GM19043 (cell line): ENCODE measurements at regions not wholly inside any gene's neighbourhood (a gene's known extent, or its start where the extent isn't known, plus 50 kb on each side); places are given as distances from the start of the nearest gene placed in this dataset.
"Not testable (repeated sequence)": the region's sequence is repeated elsewhere in the genome, so short reads cannot be mapped to it uniquely, and the experiment has no call there.

ENCODE experiments used
- ATAC-seq: cut with Tn5 transposase; IDR thresholded peaks from one replicate; pipeline ENCODE4 v1.9.1; 2021; ENCODE audit warnings: low read depth; ENCODE audit not compliant: unreplicated experiment

DNA sequence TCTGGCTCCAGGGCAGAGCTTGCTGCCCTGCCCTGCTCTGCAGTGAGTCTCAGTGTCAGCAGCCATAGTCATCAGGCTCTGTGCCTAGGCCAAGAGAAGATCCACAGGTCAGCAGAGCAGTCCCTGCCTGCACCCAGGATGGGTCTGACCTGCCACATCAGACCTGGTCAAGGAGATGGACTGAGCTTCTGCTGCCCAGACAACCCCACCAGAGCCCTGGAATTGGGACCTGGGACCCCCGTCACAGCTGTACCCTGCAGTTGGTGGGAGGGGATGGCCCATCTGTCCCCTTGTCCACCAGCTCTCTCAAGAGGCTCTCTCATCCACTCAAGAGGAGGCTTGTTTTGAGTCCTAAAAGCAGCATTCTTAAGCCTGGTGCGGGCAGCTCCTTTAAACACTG is 142.6 kb downstream of the TFCP2L1 start:
- no peak for ATAC-seq

DNA sequence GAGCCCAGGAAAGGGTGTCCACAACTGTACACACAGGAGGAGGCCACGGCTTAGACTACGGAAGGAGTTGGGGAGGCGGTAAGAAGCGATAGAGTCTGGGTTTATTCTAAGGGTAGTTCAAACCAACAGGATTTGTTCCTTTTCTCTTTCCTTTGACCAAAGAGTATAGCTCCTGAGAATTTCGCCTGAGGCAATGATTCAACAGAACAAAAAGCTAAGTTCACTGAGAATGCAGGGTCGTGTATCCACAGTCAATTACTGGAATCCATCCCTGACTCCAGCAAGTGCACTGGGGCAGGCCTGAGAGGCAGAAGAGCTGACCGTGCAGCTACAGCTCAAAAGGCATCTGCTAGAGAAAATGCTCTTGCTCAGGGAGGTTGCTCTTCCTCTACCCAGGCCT is 140.9 kb downstream of the TFCP2L1 start:
- ATAC-seq: no peak

DNA sequence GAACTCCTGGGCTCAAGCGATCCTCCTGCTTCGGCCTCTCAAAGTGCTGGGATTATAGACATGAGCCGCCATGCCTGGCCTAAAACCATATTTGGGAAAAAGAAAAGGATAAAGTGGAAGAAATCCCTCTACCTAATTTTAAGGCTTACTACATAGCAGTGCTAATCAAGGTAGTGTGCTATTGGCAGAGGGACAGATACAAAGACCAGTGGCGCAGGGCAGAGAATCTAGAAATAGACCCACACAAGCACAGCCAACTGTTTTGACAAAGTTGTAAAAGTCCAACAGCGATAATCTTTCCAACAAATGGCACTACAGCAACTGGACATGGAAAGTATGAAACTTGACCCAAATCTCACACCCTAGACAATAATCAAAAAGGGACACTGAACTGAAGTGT is 138.4 kb downstream of the TFCP2L1 start:
- ATAC-seq: no peak

DNA sequence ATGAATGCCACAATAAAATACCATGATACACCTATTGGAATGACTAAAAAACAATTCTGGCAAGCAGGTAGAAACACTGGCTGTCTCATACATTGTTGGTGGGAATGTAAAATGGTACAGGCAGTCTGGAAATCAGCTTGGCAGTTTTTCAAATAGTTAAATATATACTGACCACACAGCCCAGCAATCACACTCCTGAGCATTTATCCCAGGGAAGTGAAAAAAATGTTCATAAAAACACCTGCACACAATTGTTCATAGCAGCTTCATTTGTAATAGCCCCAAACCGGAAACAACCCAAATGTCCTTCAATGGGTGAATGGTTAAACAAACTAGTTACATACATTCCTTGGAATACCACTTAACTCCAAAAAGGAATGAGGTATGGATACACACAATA is 137.2 kb downstream of the TFCP2L1 start:
- no peak for ATAC-seq

DNA sequence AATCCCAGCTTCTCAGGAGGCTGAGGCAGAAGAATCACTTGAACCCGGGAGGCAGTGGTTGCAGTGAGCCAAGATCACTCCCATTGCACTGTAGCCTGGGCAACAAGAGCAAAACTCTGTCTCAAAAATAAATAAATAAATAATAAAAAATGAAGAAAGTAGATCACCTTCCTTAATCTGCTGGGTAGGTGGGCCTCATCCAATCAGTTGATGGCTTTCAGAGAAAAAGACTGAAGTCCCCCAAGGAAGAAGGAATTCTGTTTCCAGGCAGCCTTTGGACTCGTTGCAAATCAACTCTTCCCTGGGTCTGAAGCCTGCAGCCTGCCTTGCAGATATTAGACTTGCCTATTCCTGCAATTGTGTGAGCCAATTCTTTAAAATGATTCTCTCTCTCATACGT is 136.5 kb downstream of the TFCP2L1 start:
- ATAC-seq: no peak

DNA sequence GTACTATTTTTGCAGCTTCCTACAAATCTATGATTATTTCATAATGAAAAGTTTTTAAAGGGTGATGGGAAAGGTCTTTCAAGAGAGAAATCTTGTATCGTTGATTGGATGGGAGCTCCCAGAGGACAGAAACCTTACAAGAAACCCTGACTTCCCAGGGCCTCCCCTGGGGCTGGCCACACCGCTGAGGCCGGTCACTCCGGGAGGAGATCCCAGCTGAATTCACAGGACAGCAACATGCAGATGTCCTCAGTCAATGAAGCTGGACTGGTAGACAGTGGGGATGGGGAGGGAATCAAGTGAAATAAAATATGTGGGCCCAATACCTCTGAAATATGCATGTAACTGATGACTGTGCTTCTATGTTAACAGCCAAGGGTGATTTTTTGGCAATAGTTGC is 135.6 kb downstream of the TFCP2L1 start:
- no peak for ATAC-seq

DNA sequence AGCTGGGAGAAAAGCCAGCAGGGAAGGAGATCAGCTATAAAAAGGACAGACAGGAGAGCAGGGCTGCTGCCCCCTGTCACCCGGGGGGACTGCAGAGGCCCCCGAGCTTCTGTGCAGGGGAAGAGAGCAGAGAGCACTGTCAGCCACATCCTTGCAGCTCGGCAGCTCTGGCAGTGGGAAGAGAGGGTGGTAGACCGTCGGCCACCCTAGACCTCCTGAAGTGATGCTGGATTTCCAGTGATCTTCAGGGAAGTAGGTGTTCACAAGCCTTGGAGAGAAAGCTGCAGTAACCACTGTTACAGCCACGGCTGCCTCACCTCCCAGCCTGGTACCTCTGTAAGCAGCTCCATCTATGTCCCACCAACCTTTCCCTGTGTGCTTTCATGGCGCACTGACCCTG is 134.9 kb downstream of the TFCP2L1 start:
- no peak for ATAC-seq

DNA sequence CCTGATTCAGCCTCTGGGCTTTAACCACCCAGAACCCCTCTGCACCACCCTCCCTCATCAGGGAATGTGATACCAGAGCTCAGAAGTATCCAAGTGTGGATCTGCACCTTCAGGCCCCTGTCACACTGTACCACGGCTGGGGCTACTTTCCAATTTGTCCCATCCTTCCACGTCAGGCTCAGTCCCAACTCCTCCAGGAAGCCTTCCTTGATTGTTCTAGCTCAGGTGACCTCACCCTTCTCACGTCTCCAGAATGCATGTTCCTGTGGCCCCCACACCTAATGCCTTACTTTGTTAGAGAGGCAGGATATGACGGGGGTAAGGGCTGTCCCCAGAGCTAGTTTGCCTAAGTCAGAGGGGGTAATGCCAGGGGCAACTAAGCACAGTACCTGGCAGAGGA is 134.3 kb downstream of the TFCP2L1 start:
- ATAC-seq: no peak

DNA sequence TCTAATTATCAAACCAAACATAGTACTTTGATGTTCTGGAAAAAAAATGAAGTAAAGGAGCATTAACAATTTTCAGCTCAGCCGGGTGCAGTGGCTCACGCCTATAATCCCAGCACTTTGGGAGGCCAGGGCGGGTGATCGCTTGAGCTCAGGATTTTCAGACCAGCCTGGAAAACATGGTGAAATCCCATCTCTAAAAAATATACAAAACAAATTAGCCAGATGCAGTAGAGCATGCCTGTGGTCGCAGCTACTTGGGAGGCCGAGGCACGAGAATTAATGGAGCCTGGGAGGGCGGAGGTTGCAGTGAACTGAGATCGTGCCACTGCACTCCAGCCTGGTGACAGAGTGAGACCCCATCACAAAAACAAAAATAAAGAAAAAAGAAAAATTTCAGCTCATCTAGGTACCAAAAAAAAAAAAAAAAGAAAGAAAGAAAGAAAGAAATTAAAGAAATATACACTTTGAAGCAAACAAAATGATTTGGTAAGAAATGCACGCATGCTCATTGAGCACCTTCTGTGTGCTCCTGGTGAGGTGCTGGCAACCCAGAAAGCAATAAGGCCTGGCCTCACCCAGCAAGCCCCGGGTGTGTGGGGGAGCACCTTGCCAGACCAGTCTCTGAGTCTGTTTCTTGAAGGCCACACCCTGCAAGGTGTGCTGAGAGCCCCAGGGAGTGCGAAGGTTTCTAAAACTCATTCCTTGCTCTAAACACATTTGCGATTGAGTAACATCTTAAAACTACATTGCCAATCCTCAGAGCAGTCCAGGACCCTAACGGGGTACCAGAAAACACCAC is 133.5 kb downstream of the TFCP2L1 start:
- no peak for ATAC-seq

DNA sequence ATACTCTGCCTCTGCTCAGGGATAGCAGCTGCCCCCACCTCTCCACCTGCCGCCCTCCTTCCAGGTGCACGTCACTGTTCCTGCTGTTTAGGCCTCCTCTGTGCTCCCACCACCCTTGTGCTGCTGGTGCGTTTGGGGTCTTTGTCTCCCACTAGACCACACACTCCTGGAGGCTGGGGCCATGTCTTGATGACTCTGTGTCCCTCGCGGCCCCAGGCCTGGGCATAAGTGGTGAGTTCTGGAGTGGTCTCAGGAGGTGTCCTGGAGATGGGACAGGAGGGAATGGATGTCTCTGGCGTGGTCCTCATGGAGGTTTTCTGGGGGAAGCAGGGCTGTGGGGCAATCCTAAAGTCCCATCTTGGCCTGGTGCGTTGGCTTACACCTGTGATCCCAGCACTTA is 132.1 kb downstream of the TFCP2L1 start:
- ATAC-seq: no peak

DNA sequence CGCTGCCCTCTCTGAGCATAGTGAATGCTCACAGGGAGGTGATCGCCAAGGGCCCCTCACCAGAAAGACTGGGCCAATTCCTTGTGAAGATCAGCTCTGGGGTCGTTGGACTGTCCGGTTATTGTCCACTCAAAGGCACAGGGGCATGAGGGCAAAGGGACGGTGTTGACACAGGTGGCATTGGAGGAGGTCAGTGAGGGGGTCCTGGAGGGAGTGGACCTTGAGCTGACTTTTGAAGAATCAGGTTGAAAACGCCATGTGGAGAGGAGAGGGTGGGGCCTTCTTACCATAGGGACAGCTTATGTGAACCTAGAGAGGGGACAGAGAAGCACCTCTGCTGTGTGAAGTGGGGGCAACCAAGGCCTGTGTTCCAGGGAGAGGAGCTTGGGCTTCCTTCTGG is 131.5 kb downstream of the TFCP2L1 start:
- no peak for ATAC-seq

DNA sequence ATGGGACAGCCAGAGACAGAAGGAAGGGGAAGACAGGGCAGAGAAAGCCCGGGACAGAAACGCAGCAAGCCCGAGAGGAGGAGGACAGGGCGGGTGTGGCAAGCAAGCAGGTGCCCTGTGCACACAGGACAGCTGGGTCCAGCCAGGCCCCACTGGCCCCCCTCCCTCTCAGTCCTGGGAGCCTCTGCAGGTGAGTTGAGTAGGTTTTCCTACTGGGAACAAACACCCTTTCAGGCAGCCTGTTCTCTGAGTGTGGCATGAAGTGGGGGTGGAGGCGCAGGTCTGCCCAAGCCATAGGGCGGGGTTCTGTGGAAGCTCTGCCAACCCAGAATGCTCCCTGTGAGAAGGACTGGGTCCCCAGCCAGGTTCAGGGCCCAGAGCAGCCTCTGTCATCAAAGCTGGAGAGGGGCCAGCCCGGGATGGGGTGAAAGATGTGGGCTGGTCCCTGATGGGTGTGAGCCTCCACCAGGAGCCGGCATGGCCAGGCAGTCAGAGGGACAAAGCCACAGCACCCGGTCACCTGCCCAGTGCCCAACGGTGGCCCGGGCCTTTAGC is 129.4 kb downstream of the TFCP2L1 start:
- no peak for ATAC-seq

DNA sequence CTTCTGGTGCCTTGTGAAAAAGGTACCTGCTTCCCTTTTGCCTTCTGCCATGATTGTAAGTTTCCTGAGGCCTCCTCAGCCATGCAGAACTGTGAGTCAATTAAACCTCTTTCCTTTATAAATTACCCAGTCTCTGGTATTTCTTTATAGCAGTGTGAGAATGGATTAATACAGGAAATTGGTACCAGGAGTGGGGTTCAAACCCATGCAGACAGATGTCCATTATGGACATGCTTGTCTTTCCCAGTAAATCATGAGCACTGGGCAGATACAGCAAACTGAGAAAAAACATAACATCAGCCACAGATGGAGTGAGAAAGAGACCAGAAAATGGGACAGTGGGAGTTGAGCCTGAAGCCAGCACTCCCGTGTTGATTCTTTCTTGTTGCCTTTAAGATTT is 127.5 kb downstream of the TFCP2L1 start:
- not testable (repeated sequence) for ATAC-seq

DNA sequence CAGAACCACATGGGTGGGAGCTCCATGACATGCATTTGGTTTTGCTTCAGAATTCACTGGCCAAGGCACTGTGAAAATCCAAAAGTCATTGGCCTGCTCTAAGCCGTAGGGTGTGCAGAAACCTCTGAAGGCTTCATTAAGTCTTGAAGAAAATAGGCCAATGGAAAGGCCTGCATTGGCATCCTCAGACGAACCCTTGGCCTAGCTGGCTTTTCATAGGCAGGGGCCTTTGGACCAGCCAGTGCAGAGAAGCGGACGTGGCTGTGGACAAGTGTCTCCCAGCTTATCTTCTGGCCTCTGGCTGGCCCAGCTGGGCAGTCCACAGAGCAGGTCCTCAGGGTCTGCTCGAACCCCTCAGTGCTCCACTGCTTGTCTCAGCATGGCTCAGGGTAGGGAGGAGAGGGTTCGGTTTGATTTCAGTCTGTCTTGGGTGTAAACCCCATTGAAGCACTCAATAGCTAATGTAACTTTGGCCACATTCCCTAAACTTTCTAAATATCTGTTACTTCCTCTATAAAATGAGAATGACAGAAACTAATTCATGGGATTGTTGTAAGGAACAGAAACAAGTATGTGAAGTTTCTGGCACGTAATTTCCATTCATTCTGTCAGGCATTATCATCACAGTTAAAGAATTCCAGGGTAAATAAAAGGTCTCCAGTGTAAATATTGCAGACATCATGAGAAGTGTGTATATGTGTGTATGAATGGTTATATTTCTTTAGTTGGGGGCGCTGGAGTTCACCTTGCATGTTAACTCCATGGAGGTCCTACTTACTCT is 125.5 kb downstream of the TFCP2L1 start:
- ATAC-seq: no peak

DNA sequence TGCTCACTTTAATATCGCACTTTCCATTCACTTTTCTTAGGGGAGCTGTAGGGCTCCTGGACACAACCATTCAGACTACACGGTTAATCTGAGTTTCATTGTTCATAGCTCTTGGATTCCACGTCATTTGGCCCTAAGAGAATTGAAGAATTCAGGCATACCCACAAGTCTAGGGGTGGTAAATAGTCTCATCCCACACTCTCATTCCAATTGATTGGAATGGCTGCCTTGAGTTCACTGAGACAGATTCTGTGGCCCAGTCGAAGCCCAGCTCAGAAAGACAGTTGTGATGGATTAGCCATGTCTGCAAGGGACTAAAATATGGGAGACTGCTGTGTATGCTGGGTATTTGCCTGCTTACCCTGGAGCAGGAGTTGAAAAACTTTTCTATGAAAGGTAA is 124.6 kb downstream of the TFCP2L1 start:
- ATAC-seq: no peak

DNA sequence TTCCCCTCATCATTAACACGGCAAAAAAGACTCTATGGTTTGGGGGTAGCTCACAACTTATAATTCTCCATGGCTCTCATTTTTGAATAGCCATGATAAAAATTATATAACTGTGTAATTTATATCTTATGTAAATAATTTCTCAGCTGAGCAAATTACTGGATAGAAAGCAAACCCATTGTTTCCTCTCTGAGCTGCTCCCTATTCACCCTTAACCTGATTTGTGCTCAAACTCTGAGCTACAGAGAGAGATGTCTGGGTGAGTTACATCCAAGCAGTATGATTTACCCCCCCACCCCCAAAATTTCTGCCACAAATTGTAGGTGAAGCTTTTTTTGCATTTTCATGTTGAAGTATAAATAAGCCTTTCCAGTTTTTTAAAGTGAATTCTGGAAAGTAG is 123.7 kb downstream of the TFCP2L1 start:
- no peak for ATAC-seq

DNA sequence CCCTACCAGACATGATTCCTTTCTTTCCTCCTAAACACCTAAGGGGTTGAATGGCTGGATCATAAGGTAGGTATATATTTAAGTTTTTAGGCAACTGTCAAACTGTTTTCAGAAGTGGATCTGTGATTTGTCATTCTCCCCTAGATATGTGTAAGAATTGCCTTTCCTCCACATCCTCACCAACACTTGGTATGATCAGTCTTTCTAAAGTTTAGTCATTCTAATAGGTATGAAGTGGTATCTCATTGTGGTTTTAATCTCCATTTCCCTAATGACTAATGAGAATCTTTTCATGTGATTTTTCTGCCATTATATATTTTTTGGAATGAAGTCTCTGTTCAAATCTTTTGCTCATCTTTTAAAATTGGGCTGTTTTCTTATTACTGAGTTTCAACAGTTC is 122.1 kb downstream of the TFCP2L1 start:
- no peak for ATAC-seq

DNA sequence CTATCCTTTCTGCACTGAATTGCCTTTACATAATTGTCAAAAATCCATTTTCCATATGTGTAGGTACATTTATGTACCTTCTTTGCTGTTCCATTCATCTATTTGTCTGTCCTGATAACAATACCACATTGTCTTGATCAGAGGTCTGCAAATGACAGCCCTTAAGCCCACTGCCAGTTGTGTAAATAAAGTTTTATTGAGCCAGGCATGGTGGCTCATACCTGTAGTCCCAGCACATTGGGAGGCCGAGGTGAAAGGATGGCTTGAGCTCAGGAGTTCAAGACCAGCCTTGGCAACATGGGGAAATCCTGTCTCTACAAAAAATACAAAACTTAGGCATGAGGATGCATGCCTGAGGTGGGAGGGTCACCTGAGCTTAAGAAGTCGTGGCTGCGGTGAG is 121.0 kb downstream of the TFCP2L1 start:
- ATAC-seq: no peak

DNA sequence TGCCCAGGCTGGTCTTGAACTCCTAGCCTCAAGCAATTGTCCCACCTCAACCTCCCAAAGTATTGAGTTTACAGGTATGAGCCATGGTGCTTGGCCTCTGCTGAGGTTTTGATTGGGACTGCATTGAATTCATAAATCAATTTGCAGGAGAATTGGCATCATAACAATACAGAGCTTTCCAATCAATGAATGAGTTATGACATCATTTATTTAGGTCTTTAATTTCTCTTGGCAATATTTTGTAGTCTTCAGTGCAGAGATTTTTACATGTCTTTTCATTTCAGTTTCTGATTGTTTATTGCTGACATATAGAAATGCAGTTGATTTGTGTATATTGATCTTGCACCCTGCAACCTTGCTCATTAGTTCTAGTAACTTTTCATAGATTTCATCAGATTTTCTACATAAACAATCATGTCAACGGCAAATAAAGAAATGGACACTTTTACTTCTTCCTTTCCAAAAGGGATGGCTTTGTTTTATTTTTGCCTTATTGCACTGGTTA is 119.9 kb downstream of the TFCP2L1 start:
- no peak for ATAC-seq
